Spleen (tissue), 3 donors: ENCODE measurements at regions not wholly inside any gene's neighbourhood (a gene's known extent, or its start where the extent isn't known, plus 50 kb on each side); places are given as distances from the start of the nearest gene placed in this dataset.

Source experiments
- POLR2A ChIP-seq, 3 donors: fragments of 450-650 bp; IDR thresholded peaks; one replicate each; pipeline ENCODE4 v1.5.1; 2017; ENCODE audit warnings: antibody characterized with exemption in 3 of 3, mild to moderate bottlenecking in 1 of 3
- POLR2AphosphoS5 ChIP-seq, 3 donors: sonication (generic); formaldehyde crosslinking; IDR thresholded peaks; one replicate each; pipeline ENCODE4 v1.5.1; 2017; ENCODE audit warnings: antibody characterized with exemption in 3 of 3

- TF ChIP-seq POLR2A (IDR thresholded peaks at IDR 0.05) (no peak), POLR2AphosphoS5 (IDR thresholded peaks at IDR 0.05) (no peak)
Measured at GRCh38 chr11:121844016-121844415, 272.0 kb downstream of the BLID start.
